CD4-positive, alpha-beta T cell treated with Interleukin-17A for 1 hour (primary cell): ENCODE measurements at regions not wholly inside any gene's neighbourhood (a gene's known extent, or its start where the extent isn't known, plus 50 kb on each side); places are given as distances from the start of the nearest gene placed in this dataset.

ENCODE experiments used
- DNase-seq: peaks from one replicate; pipeline ENCODE4 v3.0.0-alpha.2; 2020

GRCh38 chr11:103676413-103676812 is 360.0 kb upstream of the DDI1 start:
- DNase-seq: no peak

GRCh38 chr11:103680826-103681225 is 355.6 kb upstream of the DDI1 start:
- no peak for DNase-seq

- DNase-seq: no peak
These were observed 354.6 kb upstream of the DDI1 start for GRCh38 chr11:103681855-103682254.

GRCh38 chr11:103682318-103683184 is 353.9 kb upstream of the DDI1 start:
- DNase-seq: peak; percentile 71

- no peak for DNase-seq
These were observed 352.9 kb upstream of the DDI1 start for GRCh38 chr11:103683576-103683975.

- DNase-seq: no peak
These were observed 347.5 kb upstream of the DDI1 start for GRCh38 chr11:103688924-103689323.

GRCh38 chr11:103690356-103690755 is 346.1 kb upstream of the DDI1 start:
- DNase-seq: no peak

GRCh38 chr11:103696123-103696522 is 340.3 kb upstream of the DDI1 start:
- no peak for DNase-seq

- DNase-seq: no peak
These were observed 337.2 kb upstream of the DDI1 start for GRCh38 chr11:103699216-103699615.

- no peak for DNase-seq
These were observed 336.8 kb upstream of the DDI1 start for GRCh38 chr11:103699656-103700055.

- no peak for DNase-seq
These were observed 335.8 kb upstream of the DDI1 start for GRCh38 chr11:103700622-103701021.

GRCh38 chr11:103703437-103703836 is 333.0 kb upstream of the DDI1 start:
- DNase-seq: no peak

- no peak for DNase-seq
These were observed 332.5 kb upstream of the DDI1 start for GRCh38 chr11:103703954-103704353.

GRCh38 chr11:103705642-103706041 is 330.8 kb upstream of the DDI1 start:
- DNase-seq: no peak

- no peak for DNase-seq
These were observed 327.1 kb upstream of the DDI1 start for GRCh38 chr11:103709371-103709770.

GRCh38 chr11:103714246-103714645 is 322.2 kb upstream of the DDI1 start:
- no peak for DNase-seq

- no peak for DNase-seq
These were observed 320.1 kb upstream of the DDI1 start for GRCh38 chr11:103716363-103716762.

GRCh38 chr11:103727262-103727661 is 309.2 kb upstream of the DDI1 start:
- DNase-seq: no peak

- DNase-seq: no peak
These were observed 306.8 kb upstream of the DDI1 start for GRCh38 chr11:103729617-103730016.

GRCh38 chr11:103730131-103730940 is 306.1 kb upstream of the DDI1 start:
- no peak for DNase-seq

- DNase-seq: no peak
These were observed 304.8 kb upstream of the DDI1 start for GRCh38 chr11:103731670-103732069.

- no peak for DNase-seq
These were observed 302.6 kb upstream of the DDI1 start for GRCh38 chr11:103733889-103734288.

GRCh38 chr11:103735497-103736032 is 300.9 kb upstream of the DDI1 start:
- no peak for DNase-seq
